GM12874 (cell line): ENCODE measurements at regions not wholly inside any gene's neighbourhood (a gene's known extent, or its start where the extent isn't known, plus 50 kb on each side); places are given as distances from the start of the nearest gene placed in this dataset.

Source experiments
- CTCF ChIP-seq: IDR thresholded peaks from 2 replicates; pipeline ENCODE4 v1.5.1; 2011; ENCODE audit warnings: low read depth, mild to moderate bottlenecking, control low read depth, low read length, moderate library complexity; ENCODE audit not compliant: insufficient read depth

- no peak for TF ChIP-seq CTCF
These were observed 55.1 kb downstream of the PJA1 start for GRCh38 chrX:69110116-69110530.

GRCh38 chrX:69109706-69110105 is 55.5 kb downstream of the PJA1 start:
- no peak for TF ChIP-seq CTCF

- no peak for TF ChIP-seq CTCF
These were observed 56.1 kb downstream of the PJA1 start for GRCh38 chrX:69109036-69109663.

GRCh38 chrX:69107747-69108401 is 57.4 kb downstream of the PJA1 start:
- TF ChIP-seq CTCF, result no peak

GRCh38 chrX:69107231-69107739 is 58.0 kb downstream of the PJA1 start:
- no peak for TF ChIP-seq CTCF

GRCh38 chrX:69104756-69105434 is 60.4 kb downstream of the PJA1 start:
- no peak for TF ChIP-seq CTCF

GRCh38 chrX:69103539-69103938 is 61.7 kb downstream of the PJA1 start:
- no peak for TF ChIP-seq CTCF
